ENCODE measurements at regions not wholly inside any gene's neighbourhood (a gene's known extent, or its start where the extent isn't known, plus 50 kb on each side); places are given as distances from the start of the nearest gene placed in this dataset.
"Not testable (repeated sequence)": the region's sequence is repeated elsewhere in the genome, so short reads cannot be mapped to it uniquely, and the experiment has no call there.

GRCh38 chrX:125198546-125198945 is 121.1 kb upstream of the TEX13C start:
- no peak for DNase-seq (ENCODE audit: low read depth in 2 of 2)

GRCh38 chrX:125202591-125203248 is 117.0 kb upstream of the TEX13C start:
- no peak for DNase-seq (ENCODE audit: low read depth in 2 of 2)

GRCh38 chrX:125203365-125203736 is 116.3 kb upstream of the TEX13C start:
- DNase-seq (ENCODE audit: low read depth in 2 of 2) = no peak

DNA sequence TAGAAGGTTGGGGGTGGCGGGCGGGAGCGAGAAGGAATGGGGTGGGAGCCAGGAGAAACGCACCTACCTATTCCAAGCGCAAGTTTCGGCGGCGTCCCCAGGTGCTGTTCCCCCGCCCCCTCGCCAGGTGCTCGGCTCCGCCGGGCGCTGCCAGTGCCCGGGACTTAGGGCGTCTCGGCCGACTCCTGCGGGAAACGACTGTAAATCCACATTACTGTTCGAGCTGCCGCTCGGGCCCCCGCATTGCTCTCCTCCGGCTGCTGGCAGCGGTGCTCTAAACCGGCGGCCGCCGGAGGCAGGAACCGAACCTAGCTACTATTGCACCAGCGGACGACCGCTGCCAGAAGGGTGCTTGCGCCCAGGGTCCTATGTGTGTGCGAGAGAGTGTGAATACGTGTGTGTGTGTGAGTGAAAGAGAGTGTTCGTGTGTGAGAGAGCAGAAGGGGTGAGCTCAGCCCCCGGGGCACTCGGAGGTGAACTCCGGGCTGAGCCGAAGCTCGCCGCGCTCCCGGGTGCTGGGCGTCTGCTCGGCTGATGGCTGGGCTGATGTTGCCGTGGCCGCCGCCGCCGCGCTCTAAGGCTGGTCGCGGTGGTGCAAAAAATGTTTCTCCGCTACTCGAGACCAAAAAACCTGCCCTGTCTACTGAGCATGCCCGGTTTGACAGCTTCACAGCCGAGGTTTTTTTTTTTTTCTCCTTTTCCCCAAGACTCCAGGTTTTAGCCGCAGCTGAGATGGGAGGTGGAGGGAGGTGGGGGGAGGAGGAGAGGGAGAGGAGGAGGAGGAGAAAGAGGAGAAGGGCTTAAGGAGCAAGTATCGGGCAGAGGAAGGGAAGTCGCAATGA is 115.7 kb upstream of the TEX13C start:
- DNase-seq (ENCODE audit: low read depth in 2 of 2) = no peak

DNA sequence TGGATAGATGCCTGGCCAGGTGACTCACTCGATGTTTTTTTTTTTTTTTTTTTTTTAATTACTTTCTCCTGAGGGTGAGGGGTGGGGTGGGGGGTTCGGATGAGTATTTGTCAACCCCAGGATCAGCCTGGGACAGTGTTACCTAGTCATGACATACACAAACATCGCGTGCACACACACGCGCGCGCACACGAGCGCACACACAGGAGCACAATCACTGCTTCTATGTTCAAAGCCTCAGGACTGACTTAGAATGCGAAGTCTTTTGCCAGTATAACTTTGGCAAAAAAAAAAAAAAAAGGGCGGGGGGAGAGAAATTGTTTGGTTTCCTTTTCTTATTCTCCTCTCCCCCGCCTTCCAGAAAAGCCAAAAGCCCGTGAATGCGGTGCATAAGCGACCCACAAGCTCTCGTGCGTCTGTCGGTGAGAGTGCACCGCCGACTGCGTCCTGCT is 115.0 kb upstream of the TEX13C start:
- no peak for DNase-seq (ENCODE audit: low read depth in 2 of 2)

GRCh38 chrX:125205133-125205917 is 114.3 kb upstream of the TEX13C start:
- DNase-seq (ENCODE audit: low read depth in 2 of 2) = no peak

DNA sequence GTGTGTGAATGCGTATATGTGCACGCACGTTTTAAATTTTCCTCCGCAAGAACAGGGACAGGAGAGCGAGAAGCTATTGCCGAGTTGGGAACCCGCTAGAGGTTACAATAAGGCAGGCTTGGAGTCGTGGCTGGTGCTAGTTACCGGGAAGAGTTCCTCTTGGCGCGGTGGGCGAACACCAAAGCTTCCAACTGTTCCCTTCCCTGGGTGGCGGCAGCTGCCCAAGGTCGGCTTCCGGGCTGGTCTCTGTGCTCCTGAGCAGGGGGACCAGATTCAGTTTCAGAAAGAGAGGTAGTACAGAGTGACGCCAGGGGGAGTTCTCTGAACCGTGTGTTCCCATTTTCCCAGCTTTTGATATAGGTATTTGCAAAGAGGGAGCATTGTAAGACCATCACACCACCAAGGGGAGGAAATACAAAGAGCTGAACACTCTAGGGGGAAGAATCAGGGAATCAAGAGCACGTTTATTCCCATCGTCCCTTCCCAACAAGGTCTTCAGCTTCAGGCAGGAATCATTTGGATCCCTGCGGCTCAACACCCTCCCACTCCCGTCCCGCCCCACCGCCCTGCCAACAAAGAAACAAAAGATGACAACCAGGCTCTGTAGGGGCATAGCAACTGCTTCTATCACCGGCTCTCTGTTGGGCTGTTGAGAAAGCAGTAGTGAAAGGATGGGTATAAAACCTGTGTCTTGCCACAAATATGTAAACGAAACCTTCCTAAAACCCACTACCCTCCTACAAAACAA is 113.6 kb upstream of the TEX13C start:
- no peak for DNase-seq (ENCODE audit: low read depth in 2 of 2)

DNA sequence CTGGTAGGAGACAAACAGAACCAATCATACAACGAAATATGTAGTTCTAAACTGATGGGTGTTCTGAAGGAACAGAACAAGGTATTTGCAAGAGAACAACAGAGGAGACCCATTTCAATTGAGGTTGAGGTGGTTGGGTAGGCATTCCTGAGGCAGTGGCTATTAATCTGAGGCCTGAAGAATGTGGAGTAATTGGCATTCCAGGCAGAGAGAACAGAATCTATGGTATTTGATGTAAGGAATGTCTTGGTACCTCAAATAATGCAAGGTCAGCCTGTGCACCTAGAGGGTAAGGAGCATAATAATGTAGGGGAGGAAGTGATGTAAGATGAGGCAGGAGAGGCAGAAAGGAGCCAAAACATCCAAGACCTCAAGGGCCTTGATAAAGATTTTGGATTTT is 109.5 kb upstream of the TEX13C start:
- no peak for DNase-seq (ENCODE audit: low read depth in 2 of 2)

GRCh38 chrX:125219852-125220251 is 99.8 kb upstream of the TEX13C start:
- no peak for DNase-seq (ENCODE audit: low read depth in 2 of 2)

GRCh38 chrX:125236955-125237354 is 82.7 kb upstream of the TEX13C start:
- DNase-seq (ENCODE audit: low read depth in 2 of 2) = no peak

GRCh38 chrX:125248931-125249330 is 70.7 kb upstream of the TEX13C start:
- no peak for DNase-seq (ENCODE audit: low read depth in 2 of 2)

DNA sequence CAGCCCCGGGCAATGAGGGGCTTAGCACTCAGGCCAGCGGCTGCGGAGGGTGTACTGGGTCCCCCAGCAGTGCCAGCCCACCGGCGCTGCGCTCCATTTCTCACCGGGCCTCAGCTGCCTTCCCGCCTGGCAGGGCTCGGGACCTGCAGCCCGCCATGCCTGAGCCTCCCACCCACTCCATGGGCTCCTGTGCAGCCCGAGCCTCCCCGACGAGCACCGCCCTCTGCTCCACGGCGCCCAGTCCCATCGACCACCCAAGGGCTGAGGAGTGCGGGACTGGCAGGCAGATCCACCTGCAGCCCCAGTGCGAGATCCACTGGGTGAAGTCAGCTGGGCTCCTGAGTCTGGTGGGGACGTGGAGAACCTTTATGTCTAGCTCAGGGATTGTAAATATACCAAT is 63.9 kb upstream of the TEX13C start:
- DNase-seq (ENCODE audit: low read depth in 2 of 2) = not testable (repeated sequence)

- DNase-seq (ENCODE audit: low read depth in 2 of 2) = no peak
These were observed 56.8 kb upstream of the TEX13C start for GRCh38 chrX:125262836-125263235.

DNA sequence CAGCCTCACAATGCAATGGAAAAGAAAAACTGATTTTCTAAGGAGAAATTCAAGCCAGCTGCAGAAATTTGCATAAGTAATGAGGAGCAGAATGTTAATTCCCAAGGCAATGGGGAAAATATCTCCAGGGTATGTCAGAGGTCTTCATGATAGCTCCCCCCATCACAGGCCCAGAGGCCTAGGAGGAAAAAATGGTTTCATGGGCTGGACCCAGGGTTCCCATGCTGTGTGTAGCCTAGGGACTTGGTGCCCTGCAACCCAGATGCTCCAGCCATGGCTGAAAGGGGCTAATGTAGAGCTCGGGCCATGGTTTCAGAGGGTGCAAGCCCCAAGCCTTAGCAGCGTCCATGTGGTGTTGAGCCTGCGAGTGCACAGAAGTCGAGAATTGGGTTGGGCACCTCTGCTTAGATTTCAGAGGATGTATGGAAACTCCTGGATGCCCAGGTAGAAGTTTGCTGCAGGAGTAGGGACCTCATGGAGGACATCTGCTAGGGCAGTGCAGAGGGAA is 53.5 kb upstream of the TEX13C start:
- no peak for DNase-seq (ENCODE audit: low read depth in 2 of 2)

Measured in activated CD4-positive, alpha-beta T cell treated with anti-CD3 and anti-CD28 coated beads for 24 hours (primary cell).